ENCODE measurements at regions not wholly inside any gene's neighbourhood (a gene's known extent, or its start where the extent isn't known, plus 50 kb on each side); places are given as distances from the start of the nearest gene placed in this dataset.

DNA sequence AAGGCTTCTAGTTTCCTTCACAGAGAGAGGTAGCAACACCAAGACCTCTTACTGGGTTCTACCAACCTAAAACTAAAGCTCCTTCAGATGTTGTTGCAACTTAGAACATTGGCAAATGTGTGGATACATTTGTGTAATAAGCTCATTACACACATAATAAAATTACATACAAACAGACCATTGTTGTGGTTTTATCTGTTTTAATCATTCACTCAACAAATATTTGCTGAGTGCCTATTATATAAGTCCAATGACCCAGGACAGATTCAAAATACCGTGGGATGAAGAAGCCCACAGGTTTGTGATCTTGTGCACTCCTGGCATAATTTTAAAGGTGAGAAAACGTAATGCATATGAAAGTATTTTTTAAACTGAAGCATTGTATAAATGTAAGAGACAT lies 160.4 kb upstream of the NPVF start:
- TF ChIP-seq EZH2phosphoT487 (IDR thresholded peaks at IDR 0.05; ENCODE audit: borderline replicate concordance, low read depth, low read length) = no peak
- TF ChIP-seq, protein P1, sequence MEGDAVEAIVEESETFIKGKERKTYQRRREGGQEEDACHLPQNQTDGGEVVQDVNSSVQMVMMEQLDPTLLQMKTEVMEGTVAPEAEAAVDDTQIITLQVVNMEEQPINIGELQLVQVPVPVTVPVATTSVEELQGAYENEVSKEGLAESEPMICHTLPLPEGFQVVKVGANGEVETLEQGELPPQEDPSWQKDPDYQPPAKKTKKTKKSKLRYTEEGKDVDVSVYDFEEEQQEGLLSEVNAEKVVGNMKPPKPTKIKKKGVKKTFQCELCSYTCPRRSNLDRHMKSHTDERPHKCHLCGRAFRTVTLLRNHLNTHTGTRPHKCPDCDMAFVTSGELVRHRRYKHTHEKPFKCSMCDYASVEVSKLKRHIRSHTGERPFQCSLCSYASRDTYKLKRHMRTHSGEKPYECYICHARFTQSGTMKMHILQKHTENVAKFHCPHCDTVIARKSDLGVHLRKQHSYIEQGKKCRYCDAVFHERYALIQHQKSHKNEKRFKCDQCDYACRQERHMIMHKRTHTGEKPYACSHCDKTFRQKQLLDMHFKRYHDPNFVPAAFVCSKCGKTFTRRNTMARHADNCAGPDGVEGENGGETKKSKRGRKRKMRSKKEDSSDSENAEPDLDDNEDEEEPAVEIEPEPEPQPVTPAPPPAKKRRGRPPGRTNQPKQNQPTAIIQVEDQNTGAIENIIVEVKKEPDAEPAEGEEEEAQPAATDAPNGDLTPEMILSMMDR (conservative IDR thresholded peaks at IDR 0.05; ENCODE audit: low read length) = no peak

Measured in OCI-LY7 (cell line).